Spleen (tissue), 11 donors: ENCODE measurements at regions not wholly inside any gene's neighbourhood (a gene's known extent, or its start where the extent isn't known, plus 50 kb on each side); places are given as distances from the start of the nearest gene placed in this dataset.
A peak's percentile ranks its signal among the peaks of the same experiment; 100 is the strongest.

Experiments
- DNase-seq: peaks from one replicate; pipeline ENCODE4 v3.0.0-alpha.2; 2020
- H3K27ac ChIP-seq, 8 donors: fragments of 200-600 bp; sonication (generic) in 7 of 8; 1 replicate in 4 of 8; 2 replicates in 4 of 8; pipeline versions ENCODE4 v1.5.0 to v1.8.0; 2016 to 2021; ENCODE audit warnings: inconsistent platforms in 4 of 8, mild to moderate bottlenecking in 4 of 8, moderate library complexity in 1 of 8
- H3K27me3 ChIP-seq, 7 donors: fragments of 200-600 bp; sonication (generic) in 6 of 7; replicated peaks in 1 of 7; 1 replicate in 4 of 7; 2 replicates in 3 of 7; pipeline versions ENCODE4 v1.5.0 to v1.8.0; 2016 to 2021; ENCODE audit warnings: inconsistent platforms in 3 of 7, mild to moderate bottlenecking in 1 of 7
- H3K36me3 ChIP-seq, 6 donors: fragments of 200-600 bp; sonication (generic) in 5 of 6; 1 replicate in 4 of 6; 2 replicates in 2 of 6; pipeline versions ENCODE4 v1.5.0 to v1.8.0; 2016 to 2021; ENCODE audit warnings: inconsistent platforms in 2 of 6
- H3K4me1 ChIP-seq, 6 donors: fragments of 200-600 bp; sonication (generic) in 5 of 6; 1 replicate in 3 of 6; 2 replicates in 3 of 6; pipeline versions ENCODE4 v1.5.0 to v1.8.0; 2016 to 2021; ENCODE audit warnings: inconsistent platforms in 3 of 6
- H3K4me3 ChIP-seq, 8 donors: fragments of 200-600 bp; sonication (generic) in 7 of 8; 1 replicate in 4 of 8; 2 replicates in 4 of 8; pipeline versions ENCODE4 v1.5.0 to v1.8.0; 2016 to 2021; ENCODE audit warnings: inconsistent platforms in 4 of 8, mild to moderate bottlenecking in 4 of 8, moderate library complexity in 2 of 8
- H3K9me3 ChIP-seq, 8 donors: fragments of 200-600 bp; sonication (generic) in 7 of 8; 1 replicate in 4 of 8; 2 replicates in 4 of 8; pipeline versions ENCODE4 v1.5.0 to v1.8.0; 2016 to 2021; ENCODE audit warnings: inconsistent platforms in 4 of 8
- POLR2A ChIP-seq, 3 donors: fragments of 450-650 bp; IDR thresholded peaks; one replicate each; pipeline ENCODE4 v1.5.1; 2017; ENCODE audit warnings: antibody characterized with exemption in 3 of 3, mild to moderate bottlenecking in 1 of 3
- POLR2AphosphoS5 ChIP-seq, 3 donors: sonication (generic); formaldehyde crosslinking; IDR thresholded peaks; one replicate each; pipeline ENCODE4 v1.5.1; 2017; ENCODE audit warnings: antibody characterized with exemption in 3 of 3
- WGBS, 5 donors: extraction: QIAGEN DNeasy Blood & Tissue Kit in 3 of 5; methylation state at CpG; one replicate each; pipeline versions ENCODE4 v1.1.5 to v1.1.7; 2013 to 2018; 5-methylcytosine and 5-hydroxymethylcytosine counted together
- intact Hi-C: fragments of 100-400 bp; cut with DNase I; formaldehyde crosslinking; loops from one replicate; pipeline ENCODE4 v1.15.0; 2023; ENCODE audit warnings: low total_unique reads
- TF ChIP-seq, protein P1 (sequence below), 11 experiments: fragments of 200-600 bp in 7 of 11; fragments of 450-650 bp in 4 of 11; sonication (generic) in 4 of 11; IDR thresholded peaks in 8 of 11; conservative IDR thresholded peaks in 3 of 11; 1 replicate in 7 of 11; 2 replicates in 4 of 11; pipeline versions ENCODE4 v1.4.0 to v1.8.0; 2016 to 2021; ENCODE audit warnings: antibody characterized with exemption in 11 of 11, inconsistent platforms in 4 of 11, mild to moderate bottlenecking in 1 of 11
- donor health status: healthy with polysubstance abuse.
- donor health status: DM: no; HTN: no; CAD: no; lungs with moderate emphysema.
- donor health status: DM: no; HTN: no; CAD: no.
- donor health status: Bipolar disorder and iron deficiency.
- donor health status: healthy.
- donor health status: DM: no; HTN: no; CAD: no.
- donor health status: DM: yes; HTN: yes; CAD: no.

DNA sequence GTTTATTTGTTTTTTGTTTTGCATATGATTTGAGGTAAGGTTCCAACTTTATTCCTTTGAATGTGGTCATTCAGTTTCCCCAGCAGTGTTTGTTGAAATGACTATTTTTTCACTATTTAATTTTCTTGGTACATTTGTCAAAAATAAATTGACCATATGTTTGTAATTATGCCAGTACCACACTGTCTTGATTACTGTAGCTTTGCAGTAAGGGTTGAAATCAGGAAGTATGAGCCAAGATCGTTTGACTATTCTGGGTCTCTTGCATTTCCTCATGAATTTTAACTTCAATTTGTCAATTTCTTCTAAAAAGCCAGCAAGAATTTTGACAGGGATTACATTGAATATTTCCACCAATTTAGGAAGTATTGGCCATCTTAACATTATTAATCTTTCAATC, 199.3 kb upstream of the PPFIA2 start:
- DNase-seq: no peak
- WGBS, 5 donors: 9 to 24% (median 16%) methylated on average over 1 of the region's 1 CpG
- Histone ChIP-seq H3K9me3 (no peaks in the 10 kb centered on the region), H3K4me1 (no peaks in the 10 kb centered on the region), H3K27me3 (no peaks in the 10 kb centered on the region), H3K27ac (peak overlapping the region in 1 of 8 donors; percentile 5), H3K36me3 (no peaks in the 10 kb centered on the region), H3K4me3 (no peak overlapping the region)
- intact Hi-C loops: no loop called here
- TF ChIP-seq, protein P1, sequence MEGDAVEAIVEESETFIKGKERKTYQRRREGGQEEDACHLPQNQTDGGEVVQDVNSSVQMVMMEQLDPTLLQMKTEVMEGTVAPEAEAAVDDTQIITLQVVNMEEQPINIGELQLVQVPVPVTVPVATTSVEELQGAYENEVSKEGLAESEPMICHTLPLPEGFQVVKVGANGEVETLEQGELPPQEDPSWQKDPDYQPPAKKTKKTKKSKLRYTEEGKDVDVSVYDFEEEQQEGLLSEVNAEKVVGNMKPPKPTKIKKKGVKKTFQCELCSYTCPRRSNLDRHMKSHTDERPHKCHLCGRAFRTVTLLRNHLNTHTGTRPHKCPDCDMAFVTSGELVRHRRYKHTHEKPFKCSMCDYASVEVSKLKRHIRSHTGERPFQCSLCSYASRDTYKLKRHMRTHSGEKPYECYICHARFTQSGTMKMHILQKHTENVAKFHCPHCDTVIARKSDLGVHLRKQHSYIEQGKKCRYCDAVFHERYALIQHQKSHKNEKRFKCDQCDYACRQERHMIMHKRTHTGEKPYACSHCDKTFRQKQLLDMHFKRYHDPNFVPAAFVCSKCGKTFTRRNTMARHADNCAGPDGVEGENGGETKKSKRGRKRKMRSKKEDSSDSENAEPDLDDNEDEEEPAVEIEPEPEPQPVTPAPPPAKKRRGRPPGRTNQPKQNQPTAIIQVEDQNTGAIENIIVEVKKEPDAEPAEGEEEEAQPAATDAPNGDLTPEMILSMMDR (IDR thresholded peaks at IDR 0.05 in 8 of 11, conservative IDR thresholded peaks at IDR 0.05 in 3 of 11): no peak
- TF ChIP-seq POLR2A (IDR thresholded peaks at IDR 0.05): no peak
- no peak for TF ChIP-seq POLR2AphosphoS5 (IDR thresholded peaks at IDR 0.05)

DNA sequence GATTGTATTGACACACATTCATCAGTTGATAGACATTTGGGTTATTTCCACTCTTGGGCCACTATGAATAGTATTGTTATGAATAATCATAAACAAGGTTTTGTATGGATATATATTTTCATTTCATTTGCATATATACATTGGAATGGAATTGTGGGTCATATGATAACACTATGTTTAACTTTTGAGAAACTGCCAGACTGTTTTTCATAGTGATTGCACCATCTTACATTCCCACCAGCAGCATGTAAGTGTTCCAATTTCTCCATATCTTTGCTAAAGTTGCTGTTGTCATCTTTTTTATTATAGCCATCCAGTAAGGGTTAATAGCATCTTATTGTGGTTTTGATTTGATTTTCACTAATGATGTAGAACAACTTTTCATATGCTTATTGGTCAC, 198.5 kb upstream of the PPFIA2 start:
- Histone ChIP-seq H3K36me3 (no peaks in the 10 kb centered on the region), H3K27ac (no peak overlapping the region), H3K4me1 (no peaks in the 10 kb centered on the region), H3K4me3 (no peak overlapping the region), H3K9me3 (no peaks in the 10 kb centered on the region), H3K27me3 (no peaks in the 10 kb centered on the region)
- TF ChIP-seq POLR2A (IDR thresholded peaks at IDR 0.05) (no peak), POLR2AphosphoS5 (IDR thresholded peaks at IDR 0.05) (no peak)
- TF ChIP-seq, protein P1 (IDR thresholded peaks at IDR 0.05 in 8 of 11, conservative IDR thresholded peaks at IDR 0.05 in 3 of 11): no peak
- intact Hi-C loops: no loop called here
- DNase-seq: no peak

DNA sequence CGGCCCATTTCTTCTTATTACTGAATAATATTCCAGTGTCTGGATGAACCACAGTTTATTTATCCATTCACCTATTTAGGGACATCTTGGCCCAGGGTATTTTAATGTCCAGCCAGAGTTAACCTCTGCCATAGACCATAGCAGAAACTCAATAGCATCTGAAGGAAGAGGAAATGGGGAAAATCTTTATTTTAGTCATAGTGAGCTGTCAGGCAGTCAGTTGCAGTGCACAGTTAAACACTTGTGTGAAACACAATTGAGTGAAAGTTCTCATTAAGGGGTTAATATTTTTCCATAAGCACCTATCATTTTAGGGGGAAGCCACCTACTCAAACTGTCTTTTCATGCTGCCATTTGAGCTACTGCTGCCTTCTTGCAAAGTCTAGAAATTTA, 197.3 kb upstream of the PPFIA2 start:
- DNase-seq: no peak
- Histone ChIP-seq H3K4me3 (no peak overlapping the region), H3K27ac (peak overlapping the region in 1 of 8 donors; percentile 69), H3K9me3 (no peaks in the 10 kb centered on the region), H3K36me3 (no peaks in the 10 kb centered on the region), H3K27me3 (no peaks in the 10 kb centered on the region), H3K4me1 (no peaks in the 10 kb centered on the region)
- WGBS, 5 donors: 45 to 96% (median 89%) methylated on average over 1 of the region's 1 CpG
- TF ChIP-seq, protein P1 (IDR thresholded peaks at IDR 0.05 in 8 of 11, conservative IDR thresholded peaks at IDR 0.05 in 3 of 11): no peak
- no peak for TF ChIP-seq POLR2A (IDR thresholded peaks at IDR 0.05)
- no peak for TF ChIP-seq POLR2AphosphoS5 (IDR thresholded peaks at IDR 0.05)
- intact Hi-C loops: no loop called here

DNA sequence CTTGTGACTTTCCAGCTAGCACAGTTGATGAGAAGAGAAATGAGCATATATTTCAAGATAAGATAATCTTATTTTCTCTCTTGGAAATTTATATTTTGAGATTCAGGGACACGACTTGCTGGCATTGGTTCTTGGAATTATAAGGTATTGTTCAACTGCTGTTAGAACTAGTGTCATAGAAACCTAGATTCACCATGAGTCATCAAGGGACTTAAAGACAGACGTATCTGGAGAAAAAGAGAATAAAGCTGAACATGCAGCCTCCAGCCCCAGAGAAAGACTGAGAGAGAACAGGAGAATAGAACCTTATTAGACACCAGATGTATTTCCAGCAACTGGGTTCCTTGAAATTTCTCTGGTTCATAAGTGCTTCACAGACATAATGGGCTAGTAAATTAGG, 194.4 kb upstream of the PPFIA2 start:
- Histone ChIP-seq H3K36me3 (no peaks in the 10 kb centered on the region), H3K27ac (no peak overlapping the region), H3K4me3 (no peak overlapping the region), H3K27me3 (no peaks in the 10 kb centered on the region), H3K4me1 (peaks cover 0 to 16% (median 0%) of the 10 kb centered on the region in 6 donors), H3K9me3 (no peaks in the 10 kb centered on the region)
- no peak for TF ChIP-seq POLR2A (IDR thresholded peaks at IDR 0.05)
- TF ChIP-seq, protein P1 (IDR thresholded peaks at IDR 0.05 in 8 of 11, conservative IDR thresholded peaks at IDR 0.05 in 3 of 11): no peak
- no peak for TF ChIP-seq POLR2AphosphoS5 (IDR thresholded peaks at IDR 0.05)
- WGBS, 5 donors: 51 to 73% (median 62%) methylated on average over 2 of the region's 2 CpGs
- intact Hi-C loops: no loop called here
- DNase-seq: no peak
